GM23338 (cell line): ENCODE measurements at regions not wholly inside any gene's neighbourhood (a gene's known extent, or its start where the extent isn't known, plus 50 kb on each side); places are given as distances from the start of the nearest gene placed in this dataset.
"Not testable (repeated sequence)": the region's sequence is repeated elsewhere in the genome, so short reads cannot be mapped to it uniquely, and the experiment has no call there.

Experiments
- ATAC-seq: fragments of 200-7000 bp; cut with Tn5 transposase; 3 replicates; pipeline ENCODE4 v1.9.1; 2020
- DNase-seq: peaks from one replicate; pipeline ENCODE4 v3.0.0-alpha.2; 2015; ENCODE audit warnings: low spot score
- H2AFZ ChIP-seq: fragments of 200-600 bp; sonication (generic); 2 replicates; pipeline ENCODE4 v1.8.0; 2016; ENCODE audit warnings: antibody characterized with exemption, mild to moderate bottlenecking, moderate library complexity
- H3F3A ChIP-seq: fragments of 200-600 bp; sonication (generic); replicated peaks from 2 replicates; pipeline ENCODE4 v1.8.0; 2017; ENCODE audit warnings: antibody characterized with exemption, mixed run types, low read depth
- H3K27ac ChIP-seq: fragments of 200-600 bp; sonication (generic); 2 replicates; pipeline ENCODE4 v1.6.1; 2016; ENCODE audit warnings: low read depth
- H3K27me3 ChIP-seq: fragments of 200-600 bp; sonication (generic); 2 replicates; pipeline ENCODE4 v1.8.0; 2016; ENCODE audit warnings: mild to moderate bottlenecking, mixed run types, moderate library complexity; ENCODE audit not compliant: insufficient read depth
- H3K36me3 ChIP-seq: fragments of 200-600 bp; sonication (generic); 2 replicates; pipeline ENCODE4 v1.8.0; 2016; ENCODE audit warnings: mild to moderate bottlenecking; ENCODE audit not compliant: insufficient read depth
- H3K4me1 ChIP-seq: fragments of 200-600 bp; sonication (generic); 2 replicates; pipeline ENCODE4 v1.8.0; 2016; ENCODE audit warnings: mild to moderate bottlenecking, moderate library complexity; ENCODE audit not compliant: insufficient read depth
- H3K4me2 ChIP-seq: fragments of 200-600 bp; sonication (generic); 2 replicates; pipeline ENCODE4 v1.7.1; 2017; ENCODE audit warnings: mixed run types
- H3K4me3 ChIP-seq: fragments of 200-600 bp; sonication (generic); 2 replicates; pipeline ENCODE4 v1.6.1; 2016; ENCODE audit warnings: mixed run types
- H3K79me2 ChIP-seq: fragments of 200-600 bp; sonication (generic); replicated peaks from 2 replicates; pipeline ENCODE4 v1.8.0; 2017; ENCODE audit warnings: mild to moderate bottlenecking; ENCODE audit not compliant: insufficient read depth
- H3K9me2 ChIP-seq: fragments of 200-600 bp; sonication (generic); 2 replicates; pipeline ENCODE4 v1.8.0; 2017; ENCODE audit not compliant: insufficient read depth
- H4K20me1 ChIP-seq: fragments of 200-600 bp; sonication (generic); replicated peaks from 2 replicates; pipeline ENCODE4 v1.8.0; 2017; ENCODE audit warnings: mild to moderate bottlenecking; ENCODE audit not compliant: insufficient read depth
- H3K27ac Mint-ChIP-seq: 2 replicates; pipeline ENCODE4 v1.8.0; 2020; ENCODE audit warnings: inconsistent platforms, mild to moderate bottlenecking, moderate library complexity, mixed read lengths
- H3K27me3 Mint-ChIP-seq: 3 replicates; pipeline ENCODE4 v1.8.0; 2022; ENCODE audit warnings: low read depth, mild to moderate bottlenecking, moderate library complexity, mixed read lengths, inconsistent platforms; ENCODE audit not compliant: insufficient read depth, poor library complexity
- H3K36me3 Mint-ChIP-seq: 3 replicates; pipeline ENCODE4 v1.8.0; 2021; ENCODE audit warnings: low read depth, mild to moderate bottlenecking, inconsistent platforms, moderate library complexity, mixed read lengths
- H3K4me1 Mint-ChIP-seq: 3 replicates; pipeline ENCODE4 v1.8.0; 2020; ENCODE audit warnings: mild to moderate bottlenecking, inconsistent platforms, mixed read lengths
- H3K4me3 Mint-ChIP-seq: 3 replicates; pipeline ENCODE4 v1.8.0; 2021; ENCODE audit warnings: moderate library complexity, mild to moderate bottlenecking, inconsistent platforms, mixed read lengths
- H3K9me3 Mint-ChIP-seq: 3 replicates; pipeline ENCODE4 v1.8.0; 2020; ENCODE audit warnings: moderate library complexity, mild to moderate bottlenecking, inconsistent platforms, mixed read lengths
- EZH2 ChIP-seq: fragments of 200-600 bp; sonication (generic); IDR thresholded peaks from one replicate; pipeline ENCODE4 v1.8.0; 2017; ENCODE audit warnings: antibody characterized with exemption, mild to moderate bottlenecking, low read depth; ENCODE audit not compliant: unreplicated experiment
- EZH2phosphoT487 ChIP-seq: fragments of 200-600 bp; sonication (generic); IDR thresholded peaks from one replicate; pipeline ENCODE4 v1.8.1; 2018; ENCODE audit warnings: antibody characterized with exemption; ENCODE audit not compliant: unreplicated experiment
- JUNB ChIP-seq: IDR thresholded peaks from one replicate; pipeline ENCODE4 v1.6.1; 2016; ENCODE audit warnings: antibody characterized with exemption; ENCODE audit not compliant: unreplicated experiment
- NANOG ChIP-seq: IDR thresholded peaks from 2 replicates; pipeline ENCODE4 v1.6.1; 2016; ENCODE audit warnings: antibody characterized with exemption, borderline replicate concordance
- POLR2AphosphoS5 ChIP-seq: IDR thresholded peaks from 2 replicates; pipeline ENCODE4 v1.6.1; 2016; ENCODE audit warnings: antibody characterized with exemption, low read depth
- STAT1 ChIP-seq: IDR thresholded peaks from one replicate; pipeline ENCODE4 v1.6.1; 2016; ENCODE audit warnings: antibody characterized with exemption; ENCODE audit not compliant: unreplicated experiment
- ZNF114 ChIP-seq: fragments of 250-450 bp; sonication (Bioruptor Pico); IDR thresholded peaks from 2 replicates; pipeline ENCODE4 v1.5.0; 2020; ENCODE audit warnings: mild to moderate bottlenecking, moderate library complexity
- ZNF331 ChIP-seq: fragments of 250-450 bp; sonication (Bioruptor Pico); IDR thresholded peaks from 2 replicates; pipeline ENCODE4 v1.5.0; 2020; ENCODE audit warnings: low read depth, mild to moderate bottlenecking, moderate library complexity
- ZNF462 ChIP-seq: fragments of 250-450 bp; sonication (Bioruptor Pico); IDR thresholded peaks from 2 replicates; pipeline ENCODE4 v1.5.0; 2020; ENCODE audit warnings: mild to moderate bottlenecking, moderate library complexity
- TF ChIP-seq, protein P1 (sequence below): IDR thresholded peaks from one replicate; pipeline ENCODE4 v1.6.1; 2018; ENCODE audit warnings: antibody characterized with exemption; ENCODE audit not compliant: unreplicated experiment
- TF ChIP-seq, protein P2 (sequence below): IDR thresholded peaks from 2 replicates; pipeline ENCODE4 v1.6.1; 2016; ENCODE audit warnings: antibody characterized with exemption

DNA sequence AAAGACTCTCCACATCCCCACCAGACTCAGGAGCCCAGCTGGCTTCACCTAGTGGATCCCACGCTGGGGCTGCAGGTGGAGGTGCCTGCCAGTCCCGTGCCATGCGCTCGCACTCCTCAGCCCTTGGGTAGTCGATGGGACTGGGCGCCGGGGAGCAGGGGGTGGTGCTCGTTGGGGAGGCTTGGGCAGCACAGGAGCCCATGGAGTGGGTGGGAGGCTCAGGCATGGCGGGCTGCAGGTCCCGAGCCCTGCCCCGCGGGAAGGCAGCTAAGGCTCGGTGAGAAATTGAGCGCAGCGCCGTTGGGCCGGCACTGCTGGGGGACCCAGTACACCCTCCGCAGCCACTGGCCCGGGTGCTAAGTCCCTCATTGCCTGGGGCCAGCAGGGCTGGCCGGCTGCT is 497.4 kb upstream of the PTBP2 start:
- H3K9me3 Mint-ChIP-seq, H3K36me3 ChIP-seq, ATAC-seq, H3K27me3 Mint-ChIP-seq, H3K27ac Mint-ChIP-seq, H3K4me1 Mint-ChIP-seq, H3K4me2 ChIP-seq, H3K27me3 ChIP-seq, DNase-seq, H3K4me3 Mint-ChIP-seq, H2AFZ ChIP-seq, H3K79me2 ChIP-seq, H3K4me1 ChIP-seq, H3K27ac ChIP-seq, H3K36me3 Mint-ChIP-seq, H3K4me3 ChIP-seq, H3F3A ChIP-seq, H4K20me1 ChIP-seq: not testable (repeated sequence)
- H3K9me2 ChIP-seq, result peaks cover 11% of the 10 kb centered on the region; the same call in 1 of the 2 replicates

DNA sequence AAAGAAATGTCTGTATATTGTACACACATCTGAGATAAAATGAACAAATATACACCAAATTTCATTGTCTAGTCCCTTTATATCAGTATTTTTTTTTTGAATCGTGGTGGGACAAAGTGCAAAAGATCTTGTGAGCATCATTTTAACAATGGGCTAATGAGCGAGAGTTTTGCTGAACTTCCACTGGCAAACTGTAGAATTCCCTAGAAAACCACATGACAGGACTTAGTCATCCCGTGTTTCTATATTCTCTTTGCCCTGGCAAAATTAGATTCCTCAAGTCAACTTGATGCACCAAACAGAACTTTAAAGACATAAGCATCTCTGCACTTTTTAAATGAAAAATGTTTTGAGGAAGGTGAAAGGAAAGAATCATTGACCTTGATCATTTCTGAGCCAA is 488.2 kb upstream of the PTBP2 start:
- no peak for ATAC-seq

More for the DNA sequence above, 488.2 kb upstream of the PTBP2 start:
- Mint-ChIP-seq H3K4me1 (peaks cover 4% of the 10 kb centered on the region), H3K4me3 (no peak overlapping the region), H3K9me3 (no peaks in the 10 kb centered on the region), H3K27me3 (no peaks in the 10 kb centered on the region), H3K27ac (no peak overlapping the region), H3K36me3 (no peaks in the 10 kb centered on the region)
- H3K4me1 ChIP-seq, result no peaks in the 10 kb centered on the region
- H3K9me2 ChIP-seq, result no peaks in the 10 kb centered on the region; the same call in 1 of the 2 replicates
- H3K27ac ChIP-seq, result no peak overlapping the region
- H3K4me3 ChIP-seq, result no peak overlapping the region
- H3K79me2 ChIP-seq, result no peaks in the 10 kb centered on the region
- H3F3A ChIP-seq, result no peaks in the 10 kb centered on the region
- TF ChIP-seq JUNB (no peak), EZH2 (no peak), ZNF462 (CRISPR knock-in tag) (no peak), EZH2phosphoT487 (no peak), POLR2AphosphoS5 (no peak), STAT1 (no peak), NANOG (no peak), ZNF331 (CRISPR knock-in tag) (no peak), ZNF114 (CRISPR knock-in tag) (no peak)
- TF ChIP-seq, protein P1, sequence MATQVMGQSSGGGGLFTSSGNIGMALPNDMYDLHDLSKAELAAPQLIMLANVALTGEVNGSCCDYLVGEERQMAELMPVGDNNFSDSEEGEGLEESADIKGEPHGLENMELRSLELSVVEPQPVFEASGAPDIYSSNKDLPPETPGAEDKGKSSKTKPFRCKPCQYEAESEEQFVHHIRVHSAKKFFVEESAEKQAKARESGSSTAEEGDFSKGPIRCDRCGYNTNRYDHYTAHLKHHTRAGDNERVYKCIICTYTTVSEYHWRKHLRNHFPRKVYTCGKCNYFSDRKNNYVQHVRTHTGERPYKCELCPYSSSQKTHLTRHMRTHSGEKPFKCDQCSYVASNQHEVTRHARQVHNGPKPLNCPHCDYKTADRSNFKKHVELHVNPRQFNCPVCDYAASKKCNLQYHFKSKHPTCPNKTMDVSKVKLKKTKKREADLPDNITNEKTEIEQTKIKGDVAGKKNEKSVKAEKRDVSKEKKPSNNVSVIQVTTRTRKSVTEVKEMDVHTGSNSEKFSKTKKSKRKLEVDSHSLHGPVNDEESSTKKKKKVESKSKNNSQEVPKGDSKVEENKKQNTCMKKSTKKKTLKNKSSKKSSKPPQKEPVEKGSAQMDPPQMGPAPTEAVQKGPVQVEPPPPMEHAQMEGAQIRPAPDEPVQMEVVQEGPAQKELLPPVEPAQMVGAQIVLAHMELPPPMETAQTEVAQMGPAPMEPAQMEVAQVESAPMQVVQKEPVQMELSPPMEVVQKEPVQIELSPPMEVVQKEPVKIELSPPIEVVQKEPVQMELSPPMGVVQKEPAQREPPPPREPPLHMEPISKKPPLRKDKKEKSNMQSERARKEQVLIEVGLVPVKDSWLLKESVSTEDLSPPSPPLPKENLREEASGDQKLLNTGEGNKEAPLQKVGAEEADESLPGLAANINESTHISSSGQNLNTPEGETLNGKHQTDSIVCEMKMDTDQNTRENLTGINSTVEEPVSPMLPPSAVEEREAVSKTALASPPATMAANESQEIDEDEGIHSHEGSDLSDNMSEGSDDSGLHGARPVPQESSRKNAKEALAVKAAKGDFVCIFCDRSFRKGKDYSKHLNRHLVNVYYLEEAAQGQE, result no peak
- TF ChIP-seq, protein P2, sequence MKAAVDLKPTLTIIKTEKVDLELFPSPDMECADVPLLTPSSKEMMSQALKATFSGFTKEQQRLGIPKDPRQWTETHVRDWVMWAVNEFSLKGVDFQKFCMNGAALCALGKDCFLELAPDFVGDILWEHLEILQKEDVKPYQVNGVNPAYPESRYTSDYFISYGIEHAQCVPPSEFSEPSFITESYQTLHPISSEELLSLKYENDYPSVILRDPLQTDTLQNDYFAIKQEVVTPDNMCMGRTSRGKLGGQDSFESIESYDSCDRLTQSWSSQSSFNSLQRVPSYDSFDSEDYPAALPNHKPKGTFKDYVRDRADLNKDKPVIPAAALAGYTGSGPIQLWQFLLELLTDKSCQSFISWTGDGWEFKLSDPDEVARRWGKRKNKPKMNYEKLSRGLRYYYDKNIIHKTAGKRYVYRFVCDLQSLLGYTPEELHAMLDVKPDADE, result no peak
- no peak overlapping the region for H3K4me2 ChIP-seq
- no peaks in the 10 kb centered on the region for H4K20me1 ChIP-seq
- no peak overlapping the region for H2AFZ ChIP-seq
- DNase-seq, result no peak
- H3K36me3 ChIP-seq, result no peaks in the 10 kb centered on the region
- no peaks in the 10 kb centered on the region for H3K27me3 ChIP-seq
